ENCODE measurements at regions not wholly inside any gene's neighbourhood (a gene's known extent, or its start where the extent isn't known, plus 50 kb on each side); places are given as distances from the start of the nearest gene placed in this dataset.

- Histone ChIP-seq H3K9ac (ENCODE audit: low read depth in 1 of 2, low read length in 2 of 2) (no peak overlapping the region), H3K36me3 (ENCODE audit: control insufficient read depth in 4 of 4, insufficient read depth in 3 of 4, low read depth in 1 of 4, low read length in 3 of 4) (no peaks in the 10 kb centered on the region), H3K9me3 (ENCODE audit: control insufficient read depth in 4 of 4, low read length in 3 of 4) (no peaks in the 10 kb centered on the region), H3K27ac (ENCODE audit: low read depth in 1 of 2, low read length in 2 of 2) (no peak overlapping the region), H3K27me3 (ENCODE audit: control insufficient read depth in 4 of 4, insufficient read depth in 4 of 4, low read length in 3 of 4) (no peaks in the 10 kb centered on the region), H3K4me3 (ENCODE audit: low read depth in 1 of 3, low read length in 3 of 3) (no peak overlapping the region), H3K4me1 (ENCODE audit: control insufficient read depth in 4 of 4, insufficient read depth in 4 of 4, low read length in 3 of 4) (no peaks in the 10 kb centered on the region)
- TF ChIP-seq, protein P1, sequence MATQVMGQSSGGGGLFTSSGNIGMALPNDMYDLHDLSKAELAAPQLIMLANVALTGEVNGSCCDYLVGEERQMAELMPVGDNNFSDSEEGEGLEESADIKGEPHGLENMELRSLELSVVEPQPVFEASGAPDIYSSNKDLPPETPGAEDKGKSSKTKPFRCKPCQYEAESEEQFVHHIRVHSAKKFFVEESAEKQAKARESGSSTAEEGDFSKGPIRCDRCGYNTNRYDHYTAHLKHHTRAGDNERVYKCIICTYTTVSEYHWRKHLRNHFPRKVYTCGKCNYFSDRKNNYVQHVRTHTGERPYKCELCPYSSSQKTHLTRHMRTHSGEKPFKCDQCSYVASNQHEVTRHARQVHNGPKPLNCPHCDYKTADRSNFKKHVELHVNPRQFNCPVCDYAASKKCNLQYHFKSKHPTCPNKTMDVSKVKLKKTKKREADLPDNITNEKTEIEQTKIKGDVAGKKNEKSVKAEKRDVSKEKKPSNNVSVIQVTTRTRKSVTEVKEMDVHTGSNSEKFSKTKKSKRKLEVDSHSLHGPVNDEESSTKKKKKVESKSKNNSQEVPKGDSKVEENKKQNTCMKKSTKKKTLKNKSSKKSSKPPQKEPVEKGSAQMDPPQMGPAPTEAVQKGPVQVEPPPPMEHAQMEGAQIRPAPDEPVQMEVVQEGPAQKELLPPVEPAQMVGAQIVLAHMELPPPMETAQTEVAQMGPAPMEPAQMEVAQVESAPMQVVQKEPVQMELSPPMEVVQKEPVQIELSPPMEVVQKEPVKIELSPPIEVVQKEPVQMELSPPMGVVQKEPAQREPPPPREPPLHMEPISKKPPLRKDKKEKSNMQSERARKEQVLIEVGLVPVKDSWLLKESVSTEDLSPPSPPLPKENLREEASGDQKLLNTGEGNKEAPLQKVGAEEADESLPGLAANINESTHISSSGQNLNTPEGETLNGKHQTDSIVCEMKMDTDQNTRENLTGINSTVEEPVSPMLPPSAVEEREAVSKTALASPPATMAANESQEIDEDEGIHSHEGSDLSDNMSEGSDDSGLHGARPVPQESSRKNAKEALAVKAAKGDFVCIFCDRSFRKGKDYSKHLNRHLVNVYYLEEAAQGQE (IDR thresholded peaks at IDR 0.05) = no peak
- TF ChIP-seq GABPA (IDR thresholded peaks at IDR 0.05 in 1 of 2, conservative IDR thresholded peaks at IDR 0.05 in 1 of 2) (no peak), RXRA (IDR thresholded peaks at IDR 0.05) (no peak), HNF4G (IDR thresholded peaks at IDR 0.05) (no peak), TAF1 (conservative IDR thresholded peaks at IDR 0.05) (no peak), SP1 (IDR thresholded peaks at IDR 0.05) (no peak), NR2F2 (IDR thresholded peaks at IDR 0.05) (no peak), FOXA2 (IDR thresholded peaks at IDR 0.05) (no peak), RAD21 (IDR thresholded peaks at IDR 0.05) (no peak), ATF3 (IDR thresholded peaks at IDR 0.05) (no peak), CTCF (IDR thresholded peaks at IDR 0.05; ENCODE audit: low read depth, low read length, missing input control) (no peak), EGR1 (IDR thresholded peaks at IDR 0.05; ENCODE audit: low read depth in 2 of 2) (no peak), FOXA1 (IDR thresholded peaks at IDR 0.05) (no peak), HNF4A (conservative IDR thresholded peaks at IDR 0.05) (no peak), JUND (IDR thresholded peaks at IDR 0.05) (no peak), YY1 (IDR thresholded peaks at IDR 0.05) (no peak)
- TF ChIP-seq, protein P2, sequence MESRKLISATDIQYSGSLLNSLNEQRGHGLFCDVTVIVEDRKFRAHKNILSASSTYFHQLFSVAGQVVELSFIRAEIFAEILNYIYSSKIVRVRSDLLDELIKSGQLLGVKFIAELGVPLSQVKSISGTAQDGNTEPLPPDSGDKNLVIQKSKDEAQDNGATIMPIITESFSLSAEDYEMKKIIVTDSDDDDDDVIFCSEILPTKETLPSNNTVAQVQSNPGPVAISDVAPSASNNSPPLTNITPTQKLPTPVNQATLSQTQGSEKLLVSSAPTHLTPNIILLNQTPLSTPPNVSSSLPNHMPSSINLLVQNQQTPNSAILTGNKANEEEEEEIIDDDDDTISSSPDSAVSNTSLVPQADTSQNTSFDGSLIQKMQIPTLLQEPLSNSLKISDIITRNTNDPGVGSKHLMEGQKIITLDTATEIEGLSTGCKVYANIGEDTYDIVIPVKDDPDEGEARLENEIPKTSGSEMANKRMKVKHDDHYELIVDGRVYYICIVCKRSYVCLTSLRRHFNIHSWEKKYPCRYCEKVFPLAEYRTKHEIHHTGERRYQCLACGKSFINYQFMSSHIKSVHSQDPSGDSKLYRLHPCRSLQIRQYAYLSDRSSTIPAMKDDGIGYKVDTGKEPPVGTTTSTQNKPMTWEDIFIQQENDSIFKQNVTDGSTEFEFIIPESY (IDR thresholded peaks at IDR 0.05) = no peak
- TF ChIP-seq, protein P3, sequence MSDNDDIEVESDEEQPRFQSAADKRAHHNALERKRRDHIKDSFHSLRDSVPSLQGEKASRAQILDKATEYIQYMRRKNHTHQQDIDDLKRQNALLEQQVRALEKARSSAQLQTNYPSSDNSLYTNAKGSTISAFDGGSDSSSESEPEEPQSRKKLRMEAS (IDR thresholded peaks at IDR 0.05) = no peak
- DNase-seq (ENCODE audit: low spot score) = no peak
- 93% methylated on average over 8 of the region's 8 CpGs for WGBS
These were observed 102.7 kb upstream of the IER5L start for GRCh38 chr9:129280623-129281271.
